A673 (cell line): ENCODE measurements at regions not wholly inside any gene's neighbourhood (a gene's known extent, or its start where the extent isn't known, plus 50 kb on each side); places are given as distances from the start of the nearest gene placed in this dataset.

Source experiments
- EZH2 ChIP-seq: fragments of 200-600 bp; sonication (generic); IDR thresholded peaks from 2 replicates; pipeline ENCODE4 v1.6.1; 2017; ENCODE audit warnings: borderline replicate concordance, low read depth, mild to moderate bottlenecking, mixed read lengths, antibody characterized with exemption, low read length; ENCODE audit not compliant: poor library complexity, severe bottlenecking
- TF ChIP-seq, protein P1 (sequence below): fragments of 300-800, 200-600 bp; sonication (generic); conservative IDR thresholded peaks from 2 replicates; pipeline ENCODE4 v1.5.1; 2017; ENCODE audit warnings: low read depth, mild to moderate bottlenecking, antibody characterized with exemption, low read length, moderate library complexity, mixed read lengths

DNA sequence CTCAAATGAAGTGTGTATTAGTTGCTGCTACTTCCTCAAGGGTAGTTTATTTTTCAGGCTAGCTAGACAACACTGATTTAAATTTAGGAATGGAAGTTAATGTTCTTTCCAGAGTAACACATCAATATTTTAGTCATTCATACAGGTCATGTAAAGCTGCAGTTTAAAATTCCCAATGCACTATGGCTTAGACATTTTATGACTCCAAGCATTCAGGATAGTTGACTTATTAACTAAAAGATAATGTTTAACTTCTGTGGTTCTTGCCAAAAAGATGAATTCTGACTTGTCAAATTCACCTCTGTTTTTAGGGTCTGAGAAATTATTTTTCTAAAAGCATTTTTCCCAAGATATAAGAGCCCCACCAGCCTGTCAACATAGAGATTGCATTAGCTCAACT is 131.9 kb downstream of the TFPI2 start:
- TF ChIP-seq, protein P1, sequence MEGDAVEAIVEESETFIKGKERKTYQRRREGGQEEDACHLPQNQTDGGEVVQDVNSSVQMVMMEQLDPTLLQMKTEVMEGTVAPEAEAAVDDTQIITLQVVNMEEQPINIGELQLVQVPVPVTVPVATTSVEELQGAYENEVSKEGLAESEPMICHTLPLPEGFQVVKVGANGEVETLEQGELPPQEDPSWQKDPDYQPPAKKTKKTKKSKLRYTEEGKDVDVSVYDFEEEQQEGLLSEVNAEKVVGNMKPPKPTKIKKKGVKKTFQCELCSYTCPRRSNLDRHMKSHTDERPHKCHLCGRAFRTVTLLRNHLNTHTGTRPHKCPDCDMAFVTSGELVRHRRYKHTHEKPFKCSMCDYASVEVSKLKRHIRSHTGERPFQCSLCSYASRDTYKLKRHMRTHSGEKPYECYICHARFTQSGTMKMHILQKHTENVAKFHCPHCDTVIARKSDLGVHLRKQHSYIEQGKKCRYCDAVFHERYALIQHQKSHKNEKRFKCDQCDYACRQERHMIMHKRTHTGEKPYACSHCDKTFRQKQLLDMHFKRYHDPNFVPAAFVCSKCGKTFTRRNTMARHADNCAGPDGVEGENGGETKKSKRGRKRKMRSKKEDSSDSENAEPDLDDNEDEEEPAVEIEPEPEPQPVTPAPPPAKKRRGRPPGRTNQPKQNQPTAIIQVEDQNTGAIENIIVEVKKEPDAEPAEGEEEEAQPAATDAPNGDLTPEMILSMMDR: no peak
- no peak for TF ChIP-seq EZH2
